GM19468 (cell line): ENCODE measurements at regions not wholly inside any gene's neighbourhood (a gene's known extent, or its start where the extent isn't known, plus 50 kb on each side); places are given as distances from the start of the nearest gene placed in this dataset.

Experiments
- ATAC-seq: cut with Tn5 transposase; IDR thresholded peaks from one replicate; pipeline ENCODE4 v1.9.1; 2021; ENCODE audit warnings: mild to moderate bottlenecking, moderate library complexity, moderate number of reproducible peaks; ENCODE audit not compliant: unreplicated experiment; ENCODE audit errors: extremely low read depth

GRCh38 chr2:144848423-144848822 lies 328.5 kb upstream of the ZEB2 start:
- no peak for ATAC-seq

- ATAC-seq: no peak
These were observed 327.6 kb upstream of the ZEB2 start for GRCh38 chr2:144847347-144848080.

GRCh38 chr2:144836635-144837350 lies 316.9 kb upstream of the ZEB2 start:
- no peak for ATAC-seq

- no peak for ATAC-seq
These were observed 315.9 kb upstream of the ZEB2 start for GRCh38 chr2:144835634-144836350.

- ATAC-seq: no peak
These were observed 315.2 kb upstream of the ZEB2 start for GRCh38 chr2:144834998-144835633.

GRCh38 chr2:144834363-144834762 lies 314.4 kb upstream of the ZEB2 start:
- ATAC-seq: no peak

GRCh38 chr2:144833075-144833637 lies 313.2 kb upstream of the ZEB2 start:
- no peak for ATAC-seq

- no peak for ATAC-seq
These were observed 312.1 kb upstream of the ZEB2 start for GRCh38 chr2:144832048-144832447.

- ATAC-seq: no peak
These were observed 310.6 kb upstream of the ZEB2 start for GRCh38 chr2:144830543-144830942.

GRCh38 chr2:144827404-144827803 lies 307.5 kb upstream of the ZEB2 start:
- no peak for ATAC-seq

GRCh38 chr2:144826105-144826504 lies 306.2 kb upstream of the ZEB2 start:
- no peak for ATAC-seq

- no peak for ATAC-seq
These were observed 305.6 kb upstream of the ZEB2 start for GRCh38 chr2:144825331-144826020.

- ATAC-seq: no peak
These were observed 304.6 kb upstream of the ZEB2 start for GRCh38 chr2:144824306-144825080.

- no peak for ATAC-seq
These were observed 303.0 kb upstream of the ZEB2 start for GRCh38 chr2:144822966-144823365.

- no peak for ATAC-seq
These were observed 292.4 kb upstream of the ZEB2 start for GRCh38 chr2:144812288-144812687.

GRCh38 chr2:144801766-144802165 lies 281.8 kb upstream of the ZEB2 start:
- ATAC-seq: no peak

GRCh38 chr2:144801325-144801724 lies 281.4 kb upstream of the ZEB2 start:
- ATAC-seq: no peak

GRCh38 chr2:144798989-144799388 lies 279.1 kb upstream of the ZEB2 start:
- no peak for ATAC-seq

- ATAC-seq: no peak
These were observed 278.1 kb upstream of the ZEB2 start for GRCh38 chr2:144798034-144798433.
